ENCODE measurements at regions not wholly inside any gene's neighbourhood (a gene's known extent, or its start where the extent isn't known, plus 50 kb on each side); places are given as distances from the start of the nearest gene placed in this dataset.

DNA sequence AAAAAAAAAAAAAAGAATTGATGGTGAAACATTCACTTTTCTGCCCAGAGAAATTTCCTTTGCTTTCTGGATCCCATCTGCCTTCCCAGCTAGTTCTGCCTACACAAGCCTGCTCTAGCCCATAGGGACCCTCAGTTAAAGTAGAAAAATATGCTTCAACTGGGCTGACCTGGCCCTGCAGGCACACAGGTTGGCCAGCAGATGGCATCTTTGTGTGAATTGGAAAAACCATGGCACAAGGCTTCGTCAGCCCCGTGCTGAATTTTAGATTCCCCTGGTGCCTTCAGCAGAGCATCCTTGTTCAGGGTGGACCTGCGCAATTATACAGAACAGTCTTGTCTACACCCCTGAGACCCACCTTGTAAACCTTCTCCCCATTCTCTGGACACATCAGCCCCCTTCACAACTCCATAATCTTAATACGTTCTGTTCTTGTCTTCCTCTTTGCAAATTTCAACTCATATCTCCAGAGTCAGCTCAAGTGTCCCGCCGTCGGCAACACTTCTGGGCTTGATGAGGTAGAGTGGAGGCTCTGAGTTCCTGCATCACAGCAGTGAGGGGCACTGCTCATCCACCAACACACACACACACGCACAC lies 114.5 kb downstream of the INSIG2 start:
- no peaks in the 10 kb centered on the region for H3K27me3 ChIP-seq (ENCODE audit: control insufficient read depth, insufficient read depth, low read length)
- no peaks in the 10 kb centered on the region for H3K4me1 ChIP-seq (ENCODE audit: control insufficient read depth, insufficient read depth, low read length)
- H3K4me3 ChIP-seq (ENCODE audit: low read depth, low read length) = no peak overlapping the region
- H3K9me3 ChIP-seq (ENCODE audit: control insufficient read depth, insufficient read depth, low read length) = no peaks in the 10 kb centered on the region
- no peaks in the 10 kb centered on the region for H3K36me3 ChIP-seq (ENCODE audit: control insufficient read depth, insufficient read depth, low read length)
- H3K27ac ChIP-seq (ENCODE audit: low read depth, low read length) = no peak overlapping the region
- peak in 2 of 6 donors; percentile 44 to 73 for DNase-seq (ENCODE audit: low read depth in 4 of 6, low spot score in 6 of 6)
- 14% methylated on average over 3 of the region's 8 CpGs for WGBS (ENCODE audit: insufficient coverage)

- Histone ChIP-seq H3K27me3 (ENCODE audit: control insufficient read depth, insufficient read depth, low read length) (no peaks in the 10 kb centered on the region), H3K9me3 (ENCODE audit: control insufficient read depth, insufficient read depth, low read length) (no peaks in the 10 kb centered on the region), H3K27ac (ENCODE audit: low read depth, low read length) (no peak overlapping the region), H3K4me3 (ENCODE audit: low read depth, low read length) (no peak overlapping the region), H3K4me1 (ENCODE audit: control insufficient read depth, insufficient read depth, low read length) (no peaks in the 10 kb centered on the region), H3K36me3 (ENCODE audit: control insufficient read depth, insufficient read depth, low read length) (no peaks in the 10 kb centered on the region)
- no CpG with 5 or more reads among the region's 1 CpG for WGBS (ENCODE audit: insufficient coverage)
- DNase-seq (ENCODE audit: low read depth in 4 of 6, low spot score in 6 of 6) = no peak
Observed at GRCh38 chr2:118198268-118198667, 110.0 kb downstream of the INSIG2 start.

GRCh38 chr2:118197011-118197675 lies 108.9 kb downstream of the INSIG2 start:
- Histone ChIP-seq H3K4me1 (ENCODE audit: control insufficient read depth, insufficient read depth, low read length) (no peaks in the 10 kb centered on the region), H3K4me3 (ENCODE audit: low read depth, low read length) (no peak overlapping the region), H3K9me3 (ENCODE audit: control insufficient read depth, insufficient read depth, low read length) (no peaks in the 10 kb centered on the region), H3K27me3 (ENCODE audit: control insufficient read depth, insufficient read depth, low read length) (no peaks in the 10 kb centered on the region), H3K36me3 (ENCODE audit: control insufficient read depth, insufficient read depth, low read length) (no peaks in the 10 kb centered on the region), H3K27ac (ENCODE audit: low read depth, low read length) (no peak overlapping the region)
- peak in 1 of 6 donors; percentile 6 for DNase-seq (ENCODE audit: low read depth in 4 of 6, low spot score in 6 of 6)
- 70% methylated on average over 2 of the region's 2 CpGs for WGBS (ENCODE audit: insufficient coverage)

DNA sequence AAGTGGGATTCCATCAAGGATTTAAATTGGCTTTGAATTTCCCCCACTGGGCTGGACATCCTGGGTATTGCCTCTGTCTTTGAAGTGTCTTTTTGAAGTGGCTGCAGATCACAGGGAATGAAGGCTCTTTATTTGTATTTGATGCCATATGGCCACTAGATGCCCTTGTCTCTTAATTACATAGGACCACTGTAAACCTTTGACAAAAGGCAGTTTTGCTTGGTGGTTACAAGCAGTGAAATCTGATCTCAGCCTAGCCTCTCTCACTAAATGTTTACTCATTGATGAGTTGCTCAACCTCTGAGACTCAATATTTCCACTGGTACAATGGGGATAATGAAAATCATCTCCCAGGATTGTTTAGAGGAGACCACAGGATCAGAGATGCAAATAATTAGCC lies 102.2 kb downstream of the INSIG2 start:
- Histone ChIP-seq H3K9me3 (ENCODE audit: control insufficient read depth, insufficient read depth, low read length) (no peaks in the 10 kb centered on the region), H3K4me3 (ENCODE audit: low read depth, low read length) (no peak overlapping the region), H3K27ac (ENCODE audit: low read depth, low read length) (no peak overlapping the region), H3K4me1 (ENCODE audit: control insufficient read depth, insufficient read depth, low read length) (peaks cover 13% of the 10 kb centered on the region), H3K27me3 (ENCODE audit: control insufficient read depth, insufficient read depth, low read length) (no peaks in the 10 kb centered on the region), H3K36me3 (ENCODE audit: control insufficient read depth, insufficient read depth, low read length) (no peaks in the 10 kb centered on the region)
- DNase-seq (ENCODE audit: low read depth in 4 of 6, low spot score in 6 of 6) = no peak

- H3K27ac ChIP-seq (ENCODE audit: low read depth, low read length) = peak overlapping the region; percentile 82
Observed at GRCh38 chr2:118186858-118187254, 98.6 kb downstream of the INSIG2 start.

GRCh38 chr2:118186110-118186857 lies 98.0 kb downstream of the INSIG2 start:
- Histone ChIP-seq H3K27me3 (ENCODE audit: control insufficient read depth, insufficient read depth, low read length) (no peaks in the 10 kb centered on the region), H3K4me1 (ENCODE audit: control insufficient read depth, insufficient read depth, low read length) (peaks cover 17% of the 10 kb centered on the region), H3K27ac (ENCODE audit: low read depth, low read length) (peak overlapping the region; percentile 82), H3K36me3 (ENCODE audit: control insufficient read depth, insufficient read depth, low read length) (no peaks in the 10 kb centered on the region), H3K4me3 (ENCODE audit: low read depth, low read length) (peak overlapping the region; percentile 84), H3K9me3 (ENCODE audit: control insufficient read depth, insufficient read depth, low read length) (no peaks in the 10 kb centered on the region)
- peak; percentile 74 to 97 (median 78) for DNase-seq (ENCODE audit: low read depth in 4 of 6, low spot score in 6 of 6)
- WGBS (ENCODE audit: insufficient coverage) = under 1% methylated on average over 45 of the region's 52 CpGs

More at GRCh38 chr2:118186858-118187254, 98.6 kb downstream of the INSIG2 start:
- H3K27me3 ChIP-seq (ENCODE audit: control insufficient read depth, insufficient read depth, low read length) = no peaks in the 10 kb centered on the region
- 100% methylated on average over 1 of the region's 5 CpGs for WGBS (ENCODE audit: insufficient coverage)
- no peaks in the 10 kb centered on the region for H3K36me3 ChIP-seq (ENCODE audit: control insufficient read depth, insufficient read depth, low read length)
- no peaks in the 10 kb centered on the region for H3K9me3 ChIP-seq (ENCODE audit: control insufficient read depth, insufficient read depth, low read length)
- peaks cover 17% of the 10 kb centered on the region for H3K4me1 ChIP-seq (ENCODE audit: control insufficient read depth, insufficient read depth, low read length)
- DNase-seq (ENCODE audit: low read depth in 4 of 6, low spot score in 6 of 6) = no peak
- peak overlapping the region; percentile 84 for H3K4me3 ChIP-seq (ENCODE audit: low read depth, low read length)

DNA sequence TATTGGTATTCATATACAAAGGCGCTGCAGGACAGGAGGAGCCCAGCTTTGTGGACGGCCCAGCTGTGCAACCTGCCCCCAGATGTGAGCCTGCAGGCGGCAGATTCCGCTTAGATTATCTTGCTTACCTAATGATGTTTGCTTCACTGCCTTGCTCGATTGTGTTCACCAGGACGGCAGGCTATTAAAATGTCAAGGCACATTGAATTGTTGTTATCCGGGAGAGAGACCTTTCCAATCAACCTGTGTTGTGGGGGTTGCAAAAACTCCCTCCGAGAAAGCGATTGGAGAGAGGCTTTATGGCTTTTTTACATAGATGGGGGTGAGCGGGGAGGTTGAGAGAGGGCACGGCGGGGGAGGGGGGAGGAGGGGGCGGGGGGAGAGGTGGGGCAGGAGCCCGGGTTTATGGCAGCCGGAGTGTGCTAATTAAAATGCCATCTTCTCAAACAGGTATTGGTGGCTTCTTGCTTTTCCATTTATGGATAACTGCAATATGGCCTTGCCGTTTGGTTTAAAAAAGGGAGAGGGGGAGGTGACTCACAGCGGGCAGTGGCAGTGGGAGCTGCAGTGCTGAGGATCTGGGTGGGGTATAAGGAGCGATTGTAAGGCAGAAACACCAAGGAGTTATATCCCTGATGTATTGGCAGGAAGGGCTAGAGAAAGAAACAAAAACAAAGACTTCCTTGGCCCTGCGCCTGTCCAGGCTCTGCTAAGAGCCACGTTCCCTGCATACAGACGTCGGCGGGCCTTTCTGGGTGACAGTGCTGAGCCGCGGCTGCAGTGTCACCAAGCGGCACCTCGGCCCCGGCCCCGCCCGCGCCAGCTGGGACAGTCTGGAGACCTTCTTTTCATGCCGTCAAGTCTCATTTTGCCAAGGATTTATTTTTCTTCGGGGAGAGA lies 97.2 kb downstream of the INSIG2 start:
- Histone ChIP-seq H3K27me3 (ENCODE audit: control insufficient read depth, insufficient read depth, low read length) (no peaks in the 10 kb centered on the region), H3K4me1 (ENCODE audit: control insufficient read depth, insufficient read depth, low read length) (peaks cover 17% of the 10 kb centered on the region), H3K9me3 (ENCODE audit: control insufficient read depth, insufficient read depth, low read length) (no peaks in the 10 kb centered on the region), H3K36me3 (ENCODE audit: control insufficient read depth, insufficient read depth, low read length) (no peaks in the 10 kb centered on the region), H3K4me3 (ENCODE audit: low read depth, low read length) (peak overlapping the region; percentile 84), H3K27ac (ENCODE audit: low read depth, low read length) (peak overlapping the region; percentile 82)
- peak in 4 of 6 donors; percentile 50 to 93 (median 75) for DNase-seq (ENCODE audit: low read depth in 4 of 6, low spot score in 6 of 6)
- 2% methylated on average over 23 of the region's 33 CpGs for WGBS (ENCODE audit: insufficient coverage)

- Histone ChIP-seq H3K4me3 (ENCODE audit: low read depth, low read length) (no peak overlapping the region), H3K9me3 (ENCODE audit: control insufficient read depth, insufficient read depth, low read length) (no peaks in the 10 kb centered on the region), H3K27ac (ENCODE audit: low read depth, low read length) (no peak overlapping the region), H3K27me3 (ENCODE audit: control insufficient read depth, insufficient read depth, low read length) (no peaks in the 10 kb centered on the region), H3K36me3 (ENCODE audit: control insufficient read depth, insufficient read depth, low read length) (no peaks in the 10 kb centered on the region), H3K4me1 (ENCODE audit: control insufficient read depth, insufficient read depth, low read length) (peaks cover 17% of the 10 kb centered on the region)
- DNase-seq (ENCODE audit: low read depth in 4 of 6, low spot score in 6 of 6) = peak in 1 of 6 donors; percentile 91
- no CpG with 5 or more reads among the region's 9 CpGs for WGBS (ENCODE audit: insufficient coverage)
Observed at GRCh38 chr2:118183381-118183780, 95.1 kb downstream of the INSIG2 start.

DNA sequence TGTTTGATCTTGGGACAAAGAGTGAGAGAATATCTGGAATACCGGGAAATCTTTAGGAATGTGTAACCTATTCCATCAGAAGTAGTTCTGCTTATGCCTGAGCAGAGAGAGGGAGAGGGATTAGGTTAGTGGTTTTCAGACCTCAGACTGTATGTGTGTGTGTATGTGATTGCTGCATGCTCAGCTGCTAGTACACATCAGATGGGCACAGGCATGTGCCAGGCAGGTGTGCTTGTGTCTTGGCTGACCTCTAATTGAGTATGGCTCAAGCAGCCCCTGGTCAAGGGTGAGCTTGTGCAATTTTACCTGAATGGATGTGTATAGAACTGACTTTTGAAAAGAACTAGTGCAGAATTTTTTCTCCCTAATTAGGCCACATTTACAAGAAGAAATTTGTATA lies 91.2 kb downstream of the INSIG2 start:
- Histone ChIP-seq H3K27me3 (ENCODE audit: control insufficient read depth, insufficient read depth, low read length) (peaks cover 2% of the 10 kb centered on the region), H3K4me3 (ENCODE audit: low read depth, low read length) (no peak overlapping the region), H3K36me3 (ENCODE audit: control insufficient read depth, insufficient read depth, low read length) (no peaks in the 10 kb centered on the region), H3K4me1 (ENCODE audit: control insufficient read depth, insufficient read depth, low read length) (no peaks in the 10 kb centered on the region), H3K9me3 (ENCODE audit: control insufficient read depth, insufficient read depth, low read length) (no peaks in the 10 kb centered on the region), H3K27ac (ENCODE audit: low read depth, low read length) (no peak overlapping the region)
- DNase-seq (ENCODE audit: low read depth in 4 of 6, low spot score in 6 of 6) = no peak
- 94% methylated on average over 1 of the region's 1 CpG for WGBS (ENCODE audit: insufficient coverage)
